CD4-positive, alpha-beta T cell (primary cell): ENCODE measurements at regions not wholly inside any gene's neighbourhood (a gene's known extent, or its start where the extent isn't known, plus 50 kb on each side); places are given as distances from the start of the nearest gene placed in this dataset.

Source experiments
- ATAC-seq: fragments of 200-7000 bp; cut with Tn5 transposase; one replicate; pipeline ENCODE4 v1.10.0; 2022; ENCODE audit warnings: mild to moderate bottlenecking; ENCODE audit not compliant: poor library complexity
- CTCF ChIA-PET: fragments of 350-600 bp; sonication (Branson Sonifier 250); formaldehyde crosslinking; loops from one replicate; lab custom pipeline; 2021; ENCODE audit warnings: antibody characterized with exemption, inconsistent platforms; lab: Charles Lee
- POLR2A ChIA-PET: fragments of 350-600 bp; sonication (Branson Sonifier 250); formaldehyde crosslinking; loops from one replicate; lab custom pipeline; 2021; ENCODE audit warnings: antibody characterized with exemption, inconsistent platforms; lab: Charles Lee
- DNase-seq, 14 experiments: peaks; one replicate each; pipeline ENCODE4 v3.0.0-alpha.2; 2013 to 2020; ENCODE audit warnings: mixed read lengths in 2 of 14
- H3K27ac ChIP-seq, 2 donors: one replicate each; pipeline versions ENCODE4 v1.5.1 to v1.7.0; 2013; ENCODE audit warnings: low read length in 2 of 2, low read depth in 1 of 2, mild to moderate bottlenecking in 1 of 2
- H3K27me3 ChIP-seq, 2 experiments: 1 replicate in 1 of 2; 2 replicates in 1 of 2; pipeline versions ENCODE4 v1.6.1 to v1.7.0; 2013; ENCODE audit warnings: low read length in 2 of 2, control low read depth in 1 of 2, mild to moderate bottlenecking in 1 of 2, moderate library complexity in 1 of 2; ENCODE audit not compliant: insufficient read depth in 2 of 2, control insufficient read depth in 1 of 2
- H3K36me3 ChIP-seq: one replicate; pipeline ENCODE4 v1.6.1; 2013; ENCODE audit warnings: low read length, control low read depth; ENCODE audit not compliant: insufficient read depth
- H3K4me1 ChIP-seq: one replicate; pipeline ENCODE4 v1.6.1; 2013; ENCODE audit warnings: low read length, control low read depth; ENCODE audit not compliant: insufficient read depth
- H3K4me3 ChIP-seq: one replicate; pipeline ENCODE4 v1.5.1; 2013; ENCODE audit warnings: mild to moderate bottlenecking, low read length, moderate library complexity
- H3K9me3 ChIP-seq, 2 experiments: 1 replicate in 1 of 2; 2 replicates in 1 of 2; pipeline versions ENCODE4 v1.6.1 to v1.7.0; 2013; ENCODE audit warnings: low read length in 2 of 2, mild to moderate bottlenecking in 2 of 2, control low read depth in 1 of 2, moderate library complexity in 1 of 2; ENCODE audit not compliant: control insufficient read depth in 1 of 2, insufficient read depth in 1 of 2
- H3K27ac Mint-ChIP-seq: one replicate; pipeline ENCODE4 v1.8.0; 2020; ENCODE audit warnings: mixed read lengths
- H3K27me3 Mint-ChIP-seq: one replicate; pipeline ENCODE4 v1.8.0; 2021; ENCODE audit warnings: mixed read lengths
- H3K36me3 Mint-ChIP-seq: one replicate; pipeline ENCODE4 v1.8.0; 2021; ENCODE audit warnings: low read depth, mixed read lengths
- H3K4me1 Mint-ChIP-seq: one replicate; pipeline ENCODE4 v1.8.0; 2021; ENCODE audit warnings: low read depth, mixed read lengths
- H3K4me3 Mint-ChIP-seq: one replicate; pipeline ENCODE4 v1.8.0; 2020; ENCODE audit warnings: mild to moderate bottlenecking, mixed read lengths
- H3K9me3 Mint-ChIP-seq: one replicate; pipeline ENCODE4 v1.8.0; 2020; ENCODE audit warnings: mixed read lengths
- CTCF ChIP-seq: fragments of 200-600 bp; IDR thresholded peaks from one replicate; pipeline ENCODE4 v1.8.0; 2022; ENCODE audit warnings: antibody characterized with exemption, mild to moderate bottlenecking
- intact Hi-C, 2 experiments: fragments of 100-400 bp; cut with DNase I in 1 of 2; cut with micrococcal nuclease in 1 of 2; formaldehyde crosslinking; loops; one replicate each; pipeline versions ENCODE4 v1.15.1 to v1.9.0; 2023 to 2025; cut with DNase I, micrococcal nuclease

GRCh38 chr5:165196961-165197360, 1691.5 kb downstream of the MAT2B start:
- no peaks in the 10 kb centered on the region for H3K4me1 Mint-ChIP-seq
- no peak for DNase-seq

GRCh38 chr5:165201369-165201768, 1696.0 kb downstream of the MAT2B start:
- POLR2A ChIA-PET = no interaction called here
- Histone ChIP-seq H3K27me3 (no peaks in the 10 kb centered on the region), H3K36me3 (no peaks in the 10 kb centered on the region), H3K4me3 (no peak overlapping the region), H3K27ac (no peak overlapping the region), H3K9me3 (peaks cover 0 to 3% of the 10 kb centered on the region in 2 experiments), H3K4me1 (no peaks in the 10 kb centered on the region)
- ATAC-seq (no peak), DNase-seq (no peak)
- H3K36me3 Mint-ChIP-seq = no peaks in the 10 kb centered on the region
- intact Hi-C loops = no loop called here
- no peak for TF ChIP-seq CTCF
- H3K4me1 Mint-ChIP-seq = no peaks in the 10 kb centered on the region
- no peaks in the 10 kb centered on the region for H3K27me3 Mint-ChIP-seq
- CTCF ChIA-PET = no interaction called here
- peaks cover 3% of the 10 kb centered on the region for H3K9me3 Mint-ChIP-seq
- H3K27ac Mint-ChIP-seq = no peak overlapping the region
- no peak overlapping the region for H3K4me3 Mint-ChIP-seq

More at GRCh38 chr5:165196961-165197360, 1691.5 kb downstream of the MAT2B start:
- Histone ChIP-seq H3K4me1 (no peaks in the 10 kb centered on the region), H3K27me3 (no peaks in the 10 kb centered on the region), H3K27ac (no peak overlapping the region), H3K4me3 (no peak overlapping the region), H3K9me3 (peaks cover 0 to 3% of the 10 kb centered on the region in 2 experiments), H3K36me3 (no peaks in the 10 kb centered on the region)
- POLR2A ChIA-PET = no interaction called here
- H3K9me3 Mint-ChIP-seq = no peaks in the 10 kb centered on the region
- H3K4me3 Mint-ChIP-seq = no peak overlapping the region
- no peaks in the 10 kb centered on the region for H3K36me3 Mint-ChIP-seq
- intact Hi-C loops = no loop called here
- no peak overlapping the region for H3K27ac Mint-ChIP-seq
- ATAC-seq = no peak
- no peaks in the 10 kb centered on the region for H3K27me3 Mint-ChIP-seq
- TF ChIP-seq CTCF = no peak
- CTCF ChIA-PET = no interaction called here

- DNase-seq (no peak), ATAC-seq (no peak)
- Histone ChIP-seq H3K27ac (no peak overlapping the region), H3K9me3 (peaks cover 0 to 3% of the 10 kb centered on the region in 2 experiments), H3K27me3 (no peaks in the 10 kb centered on the region), H3K36me3 (no peaks in the 10 kb centered on the region), H3K4me3 (no peak overlapping the region), H3K4me1 (no peaks in the 10 kb centered on the region)
- no peak for TF ChIP-seq CTCF
- Mint-ChIP-seq H3K27me3 (no peaks in the 10 kb centered on the region), H3K4me1 (no peaks in the 10 kb centered on the region), H3K4me3 (no peak overlapping the region), H3K36me3 (no peaks in the 10 kb centered on the region), H3K9me3 (peaks cover 3% of the 10 kb centered on the region), H3K27ac (no peak overlapping the region)
- ChIA-PET POLR2A (no interaction called here), CTCF (no interaction called here)
- intact Hi-C loops = no loop called here
Measured at GRCh38 chr5:165201771-165202518, 1696.5 kb downstream of the MAT2B start.
